ENCODE measurements at regions not wholly inside any gene's neighbourhood (a gene's known extent, or its start where the extent isn't known, plus 50 kb on each side); places are given as distances from the start of the nearest gene placed in this dataset.

GRCh38 chr22:48112687-48113521, 1350.5 kb downstream of the TBC1D22A start:
- intact Hi-C loops (cut with micrococcal nuclease) = no loop called here
- H2AK5ac ChIP-seq (ENCODE audit: low read depth, low read length) = no peak overlapping the region

More at GRCh38 chr22:48112687-48113521, 1350.5 kb downstream of the TBC1D22A start:
- Histone ChIP-seq H2BK15ac (ENCODE audit: low read depth, low read length) (no peak overlapping the region), H2BK5ac (ENCODE audit: low read depth, low read length, poor library complexity, severe bottlenecking) (no peak overlapping the region), H3K9me3 (ENCODE audit: control insufficient read depth, insufficient read depth, low read length) (peaks cover 38% of the 10 kb centered on the region), H3K14ac (replicated peaks; ENCODE audit: low read depth, low read length) (no peak overlapping the region), H3K4ac (ENCODE audit: low read depth, low read length) (no peak overlapping the region), H3K36me3 (ENCODE audit: control insufficient read depth, insufficient read depth, low read length) (no peaks in the 10 kb centered on the region), H3K4me3 (ENCODE audit: insufficient read depth, low read depth, low read length) (no peak overlapping the region), H2BK20ac (ENCODE audit: low read depth, low read length) (no peak overlapping the region), H3K23ac (ENCODE audit: low read depth, low read length) (no peak overlapping the region), H2AK9ac (replicated peaks; ENCODE audit: low read depth, low read length, poor library complexity) (no peak overlapping the region), H3K9ac (ENCODE audit: low read depth, low read length) (no peak overlapping the region), H3K27me3 (ENCODE audit: control insufficient read depth, insufficient read depth, low read length) (no peaks in the 10 kb centered on the region), H3K9me1 (ENCODE audit: insufficient read depth, low read length) (no peaks in the 10 kb centered on the region), H4K91ac (ENCODE audit: insufficient read depth, low read depth, low read length) (no peak overlapping the region), H3K18ac (ENCODE audit: low read depth, low read length) (no peak overlapping the region), H2AFZ (replicated peaks; ENCODE audit: low read length, poor library complexity) (no peak overlapping the region), H4K20me1 (ENCODE audit: insufficient read depth, low read length) (no peaks in the 10 kb centered on the region), H3K4me2 (ENCODE audit: low read depth, low read length) (no peak overlapping the region), H3K27ac (ENCODE audit: insufficient read depth, low read length) (no peak overlapping the region), H4K5ac (ENCODE audit: low read depth, low read length) (no peak overlapping the region), H2BK120ac (ENCODE audit: low read depth, low read length) (no peak overlapping the region), H4K8ac (ENCODE audit: low read depth in 2 of 2, low read length in 2 of 2) (no peak overlapping the region), H3K79me1 (ENCODE audit: low read depth in 1 of 2, low read length in 2 of 2) (no peaks in the 10 kb centered on the region), H3K4me1 (ENCODE audit: control insufficient read depth, insufficient read depth, low read length) (no peaks in the 10 kb centered on the region), H3K56ac (ENCODE audit: extremely low read depth, insufficient read depth, low read length) (no peak overlapping the region)
- WGBS, 2 experiments (ENCODE audit: extremely low coverage in 2 of 2, insufficient read length in 1 of 2) = 20% methylated on average over 1 of the region's 8 CpGs; no CpG with 5 or more reads in 1 of the 2 experiments
- ChIA-PET CTCF (no interaction called here), POLR2A (ENCODE audit: unreplicated experiment) (no interaction called here)
- DNase-seq (no peak), ATAC-seq (ENCODE audit: low read depth) (no peak)
- TF ChIP-seq CEBPB (IDR thresholded peaks at IDR 0.05; ENCODE audit: low read depth, low read length) = no peak
- no peak for TF ChIP-seq RAD21 (IDR thresholded peaks at IDR 0.05; ENCODE audit: low read length)
- no peak for TF ChIP-seq BHLHE40 (IDR thresholded peaks at IDR 0.05; ENCODE audit: low read depth, low read length)
- TF ChIP-seq NFE2L2 (IDR thresholded peaks at IDR 0.05; ENCODE audit: low read depth, low read length) = no peak
- TF ChIP-seq MXI1 (IDR thresholded peaks at IDR 0.05; ENCODE audit: borderline replicate concordance, low read depth, low read length) = no peak
- TF ChIP-seq CHD1 (IDR thresholded peaks at IDR 0.05; ENCODE audit: low read depth, low read length) = no peak
- TF ChIP-seq ELK1 (IDR thresholded peaks at IDR 0.05; ENCODE audit: borderline replicate concordance, low read depth, low read length) = no peak
- TF ChIP-seq USF2 (IDR thresholded peaks at IDR 0.05; ENCODE audit: low read depth, low read length) = no peak
- dilution Hi-C loops (cut with HindIII; ENCODE audit: low sequenced_read_pairs, unreplicated experiment) = no loop called here
- in situ Hi-C loops (cut with MboI; ENCODE audit: low sequenced_read_pairs) = no loop called here
- BruUV-seq (replicated peaks) = no TSS peak

All from IMR-90 (cell line).